IMR-90 (cell line): ENCODE measurements at regions not wholly inside any gene's neighbourhood (a gene's known extent, or its start where the extent isn't known, plus 50 kb on each side); places are given as distances from the start of the nearest gene placed in this dataset.

Experiments used
- ATAC-seq: fragments of 200-7000 bp; cut with Tn5 transposase; 2 replicates; pipeline ENCODE4 v1.9.1; 2020; ENCODE audit warnings: low read depth, mild to moderate bottlenecking, moderate library complexity
- BruUV-seq: library from RNA; stranded (reverse); fragments of 400-500 nt; replicated peaks from 2 replicates; lab custom pipeline; 2021; lab: Mats Ljungman, UMichigan
- CTCF ChIA-PET: fragments of 300-600 bp; formaldehyde crosslinking; extraction: SDS; loops from one replicate; lab custom pipeline; 2021; ENCODE audit warnings: antibody characterized with exemption; lab: Yijun Ruan, JAX
- POLR2A ChIA-PET: fragments of 300-600 bp; sonication (Branson Sonifier 250); formaldehyde crosslinking; loops from one replicate; lab custom pipeline; 2022; ENCODE audit warnings: antibody characterized with exemption; ENCODE audit not compliant: unreplicated experiment; lab: Charles Lee
- DNase-seq: peaks from one replicate; pipeline ENCODE4 v3.0.0; 2013
- H2AFZ ChIP-seq: replicated peaks from 2 replicates; pipeline ENCODE3; 2013; ENCODE audit warnings: low read length, mild to moderate bottlenecking; ENCODE audit not compliant: poor library complexity
- H2AK5ac ChIP-seq: 2 replicates; pipeline ENCODE4 v1.6.1; 2013; ENCODE audit warnings: low read depth, low read length, inconsistent platforms
- H2AK9ac ChIP-seq: replicated peaks from 2 replicates; pipeline ENCODE3; 2013; ENCODE audit warnings: mild to moderate bottlenecking, low read depth, low read length, moderate library complexity; ENCODE audit not compliant: poor library complexity
- H2BK120ac ChIP-seq: 2 replicates; pipeline ENCODE4 v1.6.1; 2013; ENCODE audit warnings: low read depth, low read length, inconsistent platforms
- H2BK15ac ChIP-seq: 3 replicates; pipeline ENCODE4 v1.6.1; 2013; ENCODE audit warnings: low read depth, low read length, inconsistent platforms
- H2BK20ac ChIP-seq: 2 replicates; pipeline ENCODE4 v1.6.1; 2013; ENCODE audit warnings: low read depth, mild to moderate bottlenecking, inconsistent platforms, low read length, moderate library complexity
- H2BK5ac ChIP-seq: 2 replicates; pipeline ENCODE4 v1.6.1; 2013; ENCODE audit warnings: mild to moderate bottlenecking, low read depth, low read length, inconsistent platforms; ENCODE audit not compliant: poor library complexity, severe bottlenecking
- H3K14ac ChIP-seq: replicated peaks from 2 replicates; pipeline ENCODE4 v1.6.1; 2013; ENCODE audit warnings: low read depth, low read length, inconsistent platforms
- H3K18ac ChIP-seq: 2 replicates; pipeline ENCODE4 v1.6.1; 2013; ENCODE audit warnings: low read depth, low read length, control low read depth
- H3K23ac ChIP-seq: 2 replicates; pipeline ENCODE4 v1.6.1; 2013; ENCODE audit warnings: low read depth, low read length, inconsistent platforms
- H3K27ac ChIP-seq: 2 replicates; pipeline ENCODE4 v1.5.1; 2013; ENCODE audit warnings: mild to moderate bottlenecking, control low read depth, low read length; ENCODE audit not compliant: insufficient read depth
- H3K27me3 ChIP-seq: 2 replicates; pipeline ENCODE4 v1.6.1; 2013; ENCODE audit warnings: low read length; ENCODE audit not compliant: control insufficient read depth, insufficient read depth
- H3K36me3 ChIP-seq: 2 replicates; pipeline ENCODE4 v1.6.1; 2013; ENCODE audit warnings: low read length, mixed read lengths; ENCODE audit not compliant: control insufficient read depth, insufficient read depth
- H3K4ac ChIP-seq: 2 replicates; pipeline ENCODE4 v1.6.1; 2013; ENCODE audit warnings: low read depth, low read length, inconsistent platforms
- H3K4me1 ChIP-seq: 2 replicates; pipeline ENCODE4 v1.6.1; 2013; ENCODE audit warnings: low read length, mixed read lengths; ENCODE audit not compliant: control insufficient read depth, insufficient read depth
- H3K4me2 ChIP-seq: 2 replicates; pipeline ENCODE4 v1.6.1; 2013; ENCODE audit warnings: low read depth, mild to moderate bottlenecking, control low read depth, low read length, moderate library complexity
- H3K4me3 ChIP-seq: 2 replicates; pipeline ENCODE4 v1.5.1; 2013; ENCODE audit warnings: low read depth, mild to moderate bottlenecking, control low read depth, low read length, moderate library complexity; ENCODE audit not compliant: insufficient read depth
- H3K56ac ChIP-seq: 2 replicates; pipeline ENCODE4 v1.6.1; 2013; ENCODE audit warnings: low read length, inconsistent platforms; ENCODE audit not compliant: insufficient read depth; ENCODE audit errors: extremely low read depth
- H3K79me1 ChIP-seq, 2 experiments: 2 replicates each; pipeline ENCODE4 v1.6.1; 2013; ENCODE audit warnings: low read length in 2 of 2, inconsistent platforms in 1 of 2, low read depth in 1 of 2
- H3K9ac ChIP-seq: 2 replicates; pipeline ENCODE4 v1.6.1; 2013; ENCODE audit warnings: low read depth, low read length, control low read depth
- H3K9me1 ChIP-seq: 2 replicates; pipeline ENCODE4 v1.6.1; 2013; ENCODE audit warnings: low read length, inconsistent platforms; ENCODE audit not compliant: insufficient read depth
- H3K9me3 ChIP-seq: 2 replicates; pipeline ENCODE4 v1.6.1; 2013; ENCODE audit warnings: low read length; ENCODE audit not compliant: control insufficient read depth, insufficient read depth
- H4K20me1 ChIP-seq: 2 replicates; pipeline ENCODE4 v1.6.1; 2013; ENCODE audit warnings: low read length, inconsistent platforms; ENCODE audit not compliant: insufficient read depth
- H4K5ac ChIP-seq: 2 replicates; pipeline ENCODE4 v1.6.1; 2013; ENCODE audit warnings: mild to moderate bottlenecking, low read depth, low read length, control low read depth
- H4K8ac ChIP-seq, 2 experiments: 2 replicates each; pipeline ENCODE4 v1.6.1; 2013; ENCODE audit warnings: low read depth in 2 of 2, low read length in 2 of 2, control low read depth in 1 of 2, inconsistent platforms in 1 of 2
- H4K91ac ChIP-seq: 2 replicates; pipeline ENCODE4 v1.6.1; 2013; ENCODE audit warnings: low read depth, low read length, inconsistent platforms; ENCODE audit not compliant: insufficient read depth
- BHLHE40 ChIP-seq: fragments of 150-350 bp; IDR thresholded peaks from 2 replicates; pipeline ENCODE4 v1.6.1; 2016; ENCODE audit warnings: mild to moderate bottlenecking, low read depth, low read length
- ELK1 ChIP-seq: fragments of 150-350 bp; IDR thresholded peaks from 2 replicates; pipeline ENCODE4 v1.6.1; 2016; ENCODE audit warnings: low read depth, mild to moderate bottlenecking, low read length, moderate library complexity, borderline replicate concordance
- NFE2L2 ChIP-seq: fragments of 150-350 bp; IDR thresholded peaks from 2 replicates; pipeline ENCODE4 v1.6.1; 2016; ENCODE audit warnings: low read depth, mild to moderate bottlenecking, low read length
- POLR2A ChIP-seq: IDR thresholded peaks from 2 replicates; pipeline ENCODE4 v1.6.1; 2012; ENCODE audit warnings: mild to moderate bottlenecking, low read depth, low read length
- RFX5 ChIP-seq: IDR thresholded peaks from 2 replicates; pipeline ENCODE4 v1.8.0; 2012; ENCODE audit warnings: low read depth, mild to moderate bottlenecking, low read length, moderate library complexity
- USF2 ChIP-seq: fragments of 150-350 bp; IDR thresholded peaks from 2 replicates; pipeline ENCODE4 v1.6.1; 2017; ENCODE audit warnings: mild to moderate bottlenecking, antibody characterized with exemption, low read length, low read depth
- WGBS, 2 experiments: methylation state at CpG; one replicate each; pipeline versions ENCODE4 v1.1.5 to v1.1.7; 2013; ENCODE audit warnings: missing lambda C conversion rate in 2 of 2; ENCODE audit not compliant: insufficient read length in 1 of 2; ENCODE audit errors: extremely low coverage in 2 of 2; 5-methylcytosine and 5-hydroxymethylcytosine counted together
- dilution Hi-C: fragments of 300-500 bp; cut with HindIII; formaldehyde crosslinking; loops from one replicate; pipeline ENCODE4 v1.14.3; 2018; ENCODE audit warnings: low sequenced_read_pairs; ENCODE audit not compliant: unreplicated experiment
- in situ Hi-C: fragments of 300-500 bp; cut with MboI; formaldehyde crosslinking; loops from 3 replicates; pipeline ENCODE4 v1.14.3; 2019; ENCODE audit warnings: low sequenced_read_pairs, inconsistent platforms, mixed read lengths
- intact Hi-C: fragments of 100-400 bp; cut with micrococcal nuclease; formaldehyde crosslinking; loops from 2 replicates; pipeline ENCODE4 v1.10.0; 2022

GRCh38 chr4:171015441-171015840 lies 797.8 kb upstream of the GALNTL6 start:
- Histone ChIP-seq H3K27me3 (no peaks in the 10 kb centered on the region), H3K14ac (no peak overlapping the region), H3K9ac (no peak overlapping the region), H2AK9ac (no peak overlapping the region), H3K4me2 (no peak overlapping the region), H3K9me3 (peaks cover 7% of the 10 kb centered on the region), H3K4me1 (no peaks in the 10 kb centered on the region), H2BK15ac (no peak overlapping the region), H3K4ac (no peak overlapping the region), H3K9me1 (no peaks in the 10 kb centered on the region), H3K56ac (no peak overlapping the region), H3K23ac (no peak overlapping the region), H4K20me1 (no peaks in the 10 kb centered on the region), H2BK120ac (no peak overlapping the region), H3K27ac (no peak overlapping the region), H4K5ac (no peak overlapping the region), H3K4me3 (no peak overlapping the region), H4K8ac (no peak overlapping the region), H2BK5ac (no peak overlapping the region), H2AFZ (no peak overlapping the region), H3K79me1 (no peaks in the 10 kb centered on the region), H2BK20ac (no peak overlapping the region), H4K91ac (no peak overlapping the region), H2AK5ac (no peak overlapping the region), H3K18ac (no peak overlapping the region), H3K36me3 (no peaks in the 10 kb centered on the region)
- in situ Hi-C loops: no loop called here
- no CpG with 5 or more reads among the region's 1 CpG for WGBS, 2 experiments
- BruUV-seq: no TSS peak
- intact Hi-C loops: no loop called here
- dilution Hi-C loops: no loop called here
- ATAC-seq (no peak), DNase-seq (no peak)
- TF ChIP-seq RFX5 (no peak), USF2 (no peak), BHLHE40 (no peak), POLR2A (no peak), ELK1 (no peak), NFE2L2 (no peak)
- CTCF ChIA-PET: no interaction called here
- POLR2A ChIA-PET: no interaction called here
